Colon (tissue), 2 donors: ENCODE measurements at regions not wholly inside any gene's neighbourhood (a gene's known extent, or its start where the extent isn't known, plus 50 kb on each side); places are given as distances from the start of the nearest gene placed in this dataset.
"Not testable (repeated sequence)": the region's sequence is repeated elsewhere in the genome, so short reads cannot be mapped to it uniquely, and the experiment has no call there.

Experiments
- FAIRE-seq: peaks from 2 replicates; lab custom pipeline; 2012; peaks lifted over from hg19 to GRCh38; lab: Jason Lieb, UNC
- donor health status: control.
- donor health status: control.

DNA sequence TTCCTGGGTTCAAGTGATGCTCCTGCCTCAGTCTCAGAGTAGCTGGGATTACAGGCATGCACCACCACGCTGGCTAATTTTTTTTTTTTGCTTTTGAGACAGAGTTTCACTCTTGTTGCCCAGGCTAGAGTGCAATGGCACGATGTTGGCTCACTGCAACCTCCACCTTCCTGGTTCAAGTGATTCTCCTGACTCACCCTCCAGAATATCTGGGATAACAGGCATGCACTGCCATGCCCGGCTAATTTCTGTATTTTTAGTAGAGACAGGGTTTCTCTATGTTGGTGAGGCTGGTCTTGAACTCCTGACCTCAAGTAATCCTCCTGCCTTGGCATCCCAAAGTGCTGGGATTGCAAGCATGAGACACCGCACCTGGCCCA is 89.6 kb upstream of the KLF6 start:
- FAIRE-seq, result not testable (repeated sequence)

DNA sequence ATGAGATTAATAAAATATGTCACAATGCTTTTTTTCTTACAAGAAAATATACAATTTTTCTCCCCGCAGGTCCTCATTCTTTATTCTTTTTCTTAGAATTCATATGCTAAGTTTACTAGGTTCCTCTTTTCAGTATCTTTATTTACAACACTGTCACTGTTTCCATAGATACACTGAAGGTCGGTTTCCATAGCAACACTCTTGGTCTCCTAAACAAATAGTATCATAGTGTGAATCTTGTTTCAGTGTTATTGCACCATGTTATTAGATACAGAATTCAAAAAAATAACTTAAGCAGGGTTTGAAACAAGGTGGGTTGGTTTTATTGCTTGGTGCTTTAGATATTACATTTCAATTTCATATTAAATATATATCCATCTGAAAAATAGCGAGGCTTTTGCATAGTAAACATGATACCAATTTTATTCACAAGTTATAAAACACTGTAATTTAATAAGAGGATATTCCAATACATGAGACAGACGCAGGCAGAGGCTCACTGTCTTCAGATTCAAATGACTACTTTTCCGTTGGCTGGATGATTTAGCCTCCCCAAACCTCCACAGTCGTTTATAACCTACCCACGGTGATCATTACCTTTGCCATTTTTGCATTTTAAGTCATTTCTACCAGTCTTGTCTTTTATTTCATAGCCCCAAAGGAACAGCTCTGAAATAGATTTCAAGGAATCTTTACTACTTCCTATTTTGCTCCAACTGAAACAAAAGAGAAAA is 88.9 kb upstream of the KLF6 start:
- FAIRE-seq, result peak; percentile 65

DNA sequence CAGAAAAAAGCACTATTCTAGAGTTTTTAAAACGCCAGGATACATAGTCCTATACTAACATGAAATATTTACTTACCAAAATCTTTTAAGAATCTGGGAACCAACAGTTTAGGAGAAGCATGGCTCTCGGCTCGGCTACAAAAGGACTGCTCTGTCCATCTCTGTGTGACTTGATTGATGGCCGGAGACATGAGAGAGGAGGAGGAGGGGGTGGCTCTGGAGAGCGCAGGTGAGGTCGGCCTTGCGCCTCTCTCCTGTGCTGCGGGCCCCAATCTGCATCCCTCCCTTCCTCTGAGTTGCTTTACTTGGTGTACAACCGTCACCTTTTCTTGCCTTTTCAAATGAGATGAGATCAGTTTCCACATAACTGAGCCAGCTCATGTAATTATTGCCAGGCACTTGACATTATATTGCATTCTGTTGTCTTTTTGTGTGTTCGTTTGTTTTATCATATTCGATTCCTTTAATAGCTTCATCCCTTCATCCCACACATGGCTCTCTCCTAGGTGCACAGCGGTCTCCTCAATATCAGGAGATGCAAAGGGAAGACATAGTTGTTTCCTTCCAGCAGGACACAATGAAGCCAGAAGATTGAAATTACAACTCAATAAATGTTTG is 87.8 kb upstream of the KLF6 start:
- FAIRE-seq, result no peak

DNA sequence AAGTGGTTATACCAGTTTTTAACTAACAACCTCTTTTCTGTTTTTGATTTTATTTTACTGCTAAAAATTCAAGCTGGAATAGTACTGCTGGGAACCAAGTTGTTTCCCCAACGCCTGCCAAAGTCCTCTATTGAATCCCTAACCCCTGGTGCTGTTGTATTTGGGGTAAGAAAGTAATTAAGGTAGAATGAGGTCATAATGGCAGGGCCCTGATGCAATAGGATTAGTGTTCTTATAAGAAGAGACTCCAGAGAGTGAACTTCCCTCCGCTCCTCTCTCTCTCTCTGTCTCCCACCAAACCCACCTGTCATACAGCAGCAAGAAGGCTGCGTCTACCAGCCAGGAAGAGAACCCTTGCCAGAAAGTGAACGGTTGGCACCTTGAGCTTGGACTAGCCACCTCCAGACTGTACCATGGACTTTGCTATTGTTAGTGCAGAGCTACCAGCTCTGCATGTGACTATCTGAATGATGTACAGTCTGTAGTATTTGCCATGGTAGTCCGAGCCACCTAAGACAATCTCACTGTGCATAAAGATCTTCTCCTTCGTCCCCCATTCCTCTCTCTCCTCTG is 86.5 kb upstream of the KLF6 start:
- FAIRE-seq, result no peak

DNA sequence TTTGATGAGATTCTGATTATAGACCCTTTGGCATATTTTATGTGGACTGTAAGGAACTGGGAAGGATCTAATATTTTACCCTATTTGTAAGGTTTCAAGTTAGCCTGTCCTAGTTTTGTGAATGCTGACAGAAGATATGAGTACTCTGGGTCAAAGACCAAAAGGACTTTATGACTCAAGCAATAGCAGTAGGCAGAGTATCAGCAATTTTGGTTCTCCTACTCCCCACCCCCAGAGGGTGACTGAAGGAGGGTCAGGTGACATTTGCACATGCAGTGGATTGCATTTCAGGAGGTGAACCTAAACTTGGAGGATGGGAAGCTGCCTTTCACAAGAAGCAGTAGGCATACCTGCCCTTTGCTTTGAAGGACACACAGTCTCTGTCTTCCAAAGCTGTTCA is 84.0 kb upstream of the KLF6 start:
- no peak for FAIRE-seq

DNA sequence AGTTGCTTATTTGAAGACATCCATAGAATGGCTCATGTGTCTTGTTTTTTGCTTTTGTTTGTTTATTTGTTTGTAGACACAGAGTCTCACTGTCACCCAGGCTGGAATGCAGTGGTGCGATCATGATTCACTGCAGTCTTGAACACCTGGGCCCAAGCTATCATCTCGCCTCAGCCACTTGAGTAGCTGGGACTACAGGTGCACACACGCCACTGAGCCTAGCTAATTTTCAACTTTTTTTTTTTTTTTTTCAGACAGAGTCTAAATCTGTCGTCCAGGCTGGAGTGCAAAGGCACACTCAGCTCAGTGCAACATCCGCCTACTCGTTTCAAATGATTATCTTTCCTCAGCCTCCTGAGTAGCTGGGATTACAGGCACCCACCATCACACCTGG is 83.3 kb upstream of the KLF6 start:
- FAIRE-seq, result no peak

DNA sequence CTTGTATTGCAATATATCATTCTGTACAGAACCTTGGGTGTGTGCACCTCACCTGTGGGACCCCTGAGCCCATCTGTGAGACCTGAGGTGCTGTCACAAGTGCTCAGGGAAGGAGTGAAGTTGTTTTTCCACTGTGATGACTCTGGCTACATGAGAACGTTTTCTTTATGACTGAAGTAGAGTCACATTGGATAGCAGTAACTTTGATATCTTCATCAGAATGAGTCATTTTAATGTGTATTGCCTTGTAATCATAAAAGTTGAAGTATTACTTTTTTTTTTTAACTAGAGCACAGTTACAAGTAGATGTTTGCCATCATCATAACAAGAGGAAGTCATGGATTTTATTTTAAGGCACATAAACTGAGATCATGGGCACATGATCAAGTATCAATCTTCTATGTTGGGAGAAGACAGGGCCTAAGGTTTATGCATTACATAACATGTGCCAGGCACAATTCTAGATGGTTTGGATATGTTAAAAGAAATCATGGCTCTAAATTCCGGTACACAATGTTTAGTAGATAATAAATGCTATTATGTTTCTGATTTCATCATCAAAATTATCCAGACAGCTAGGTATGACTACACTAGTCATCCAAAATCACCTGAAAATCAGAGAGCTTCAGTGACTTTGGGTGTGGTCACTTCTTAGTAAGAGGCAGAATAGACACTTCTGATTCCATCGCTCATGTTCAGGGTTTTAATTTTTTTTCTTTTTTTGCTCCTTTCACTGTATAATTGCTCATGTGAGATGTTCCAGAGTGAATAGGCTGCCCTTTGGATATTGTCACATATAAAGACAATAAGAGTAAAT is 82.7 kb upstream of the KLF6 start:
- FAIRE-seq, result peak; percentile 72

DNA sequence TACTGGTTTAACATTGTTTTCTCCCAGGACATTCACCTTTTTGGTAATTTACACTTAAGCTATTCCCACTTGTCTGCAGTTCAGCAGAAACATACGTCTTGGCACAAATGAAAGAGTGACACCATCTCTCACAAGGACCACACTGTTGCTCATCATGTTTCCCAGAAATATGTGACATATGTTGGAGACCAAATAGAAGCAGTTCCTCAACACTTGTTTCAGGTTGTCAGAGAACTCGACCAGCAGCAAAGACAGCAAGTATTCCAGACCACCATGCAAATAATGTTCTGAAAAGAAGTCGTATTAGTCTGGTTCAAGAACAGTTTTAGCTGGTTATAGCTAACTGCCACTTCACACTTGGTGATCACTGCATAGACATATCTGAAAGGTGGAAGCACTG is 81.3 kb upstream of the KLF6 start:
- no peak for FAIRE-seq

DNA sequence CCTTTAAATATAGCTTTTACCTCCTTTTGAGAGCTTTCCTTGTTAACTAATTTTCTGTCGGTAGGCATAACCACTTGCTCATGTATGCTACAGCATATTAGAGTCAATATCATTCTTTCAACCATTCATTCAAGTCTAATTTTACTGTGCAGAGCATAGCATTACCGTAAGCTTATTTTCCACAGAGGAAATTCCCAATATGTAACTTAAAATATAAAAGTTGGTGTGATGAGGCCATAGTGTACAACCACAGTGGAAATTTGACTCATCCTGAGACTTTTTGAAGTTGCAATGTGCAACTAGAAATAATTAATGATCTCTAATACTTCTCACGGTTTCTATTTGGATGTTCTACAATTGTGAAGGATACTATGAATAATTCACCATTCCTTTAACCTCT is 80.6 kb upstream of the KLF6 start:
- no peak for FAIRE-seq

DNA sequence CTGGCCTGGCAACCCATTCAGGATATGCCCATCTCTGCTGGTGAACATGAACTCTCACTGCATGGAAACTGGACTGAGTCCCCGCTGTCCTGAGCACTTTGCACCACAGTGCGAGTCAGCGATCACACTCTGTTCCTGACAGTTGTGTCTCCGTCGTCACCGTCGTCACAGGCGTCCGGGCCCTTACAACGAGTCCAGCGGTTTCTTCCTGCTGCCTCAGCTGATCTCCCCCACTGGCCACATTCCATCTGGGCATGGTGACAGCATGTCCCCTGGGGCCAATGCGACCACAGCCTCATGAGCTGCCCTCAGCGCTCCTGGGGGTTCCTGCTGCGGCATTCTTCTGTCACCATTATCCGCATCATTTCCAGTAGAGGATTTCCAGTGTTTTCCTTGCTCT is 76.8 kb upstream of the KLF6 start:
- no peak for FAIRE-seq

DNA sequence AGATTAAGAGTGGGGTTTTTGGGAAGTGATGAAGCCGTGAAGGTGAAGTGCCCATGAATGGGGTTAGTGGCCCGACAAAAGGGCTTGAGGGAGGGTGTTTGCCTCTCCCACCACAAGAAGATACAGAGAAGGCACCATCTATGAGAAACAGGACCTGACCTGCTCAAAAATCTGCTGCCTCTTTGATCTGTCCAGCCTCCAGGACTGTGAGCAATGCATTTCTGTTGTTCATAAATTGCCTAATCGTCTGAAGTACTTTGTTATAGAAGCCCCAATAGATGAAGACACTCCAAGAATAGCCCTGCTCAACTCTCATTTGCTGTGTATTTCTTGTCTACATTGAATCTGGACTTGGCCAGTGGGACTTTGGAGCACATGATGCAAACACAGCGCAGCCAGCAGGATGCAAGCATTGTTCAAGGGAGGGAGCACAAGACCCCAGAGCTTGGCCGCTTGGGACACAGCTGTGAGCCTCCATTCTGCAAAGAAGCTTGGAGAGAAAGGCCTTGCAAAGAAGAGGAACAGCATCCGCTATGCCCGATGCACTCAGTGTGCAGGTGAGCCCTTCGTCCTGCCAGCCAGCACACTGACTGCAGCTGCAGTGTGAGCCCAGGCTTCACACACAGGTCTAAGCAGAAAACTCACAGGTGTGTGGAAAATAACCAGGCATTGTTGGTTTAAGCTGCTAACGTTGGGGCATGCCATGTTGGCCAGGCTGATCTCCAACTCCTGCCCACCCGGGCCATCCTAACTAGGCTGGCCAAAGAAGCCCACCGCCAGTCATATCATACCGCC is 73.2 kb upstream of the KLF6 start:
- no peak for FAIRE-seq

DNA sequence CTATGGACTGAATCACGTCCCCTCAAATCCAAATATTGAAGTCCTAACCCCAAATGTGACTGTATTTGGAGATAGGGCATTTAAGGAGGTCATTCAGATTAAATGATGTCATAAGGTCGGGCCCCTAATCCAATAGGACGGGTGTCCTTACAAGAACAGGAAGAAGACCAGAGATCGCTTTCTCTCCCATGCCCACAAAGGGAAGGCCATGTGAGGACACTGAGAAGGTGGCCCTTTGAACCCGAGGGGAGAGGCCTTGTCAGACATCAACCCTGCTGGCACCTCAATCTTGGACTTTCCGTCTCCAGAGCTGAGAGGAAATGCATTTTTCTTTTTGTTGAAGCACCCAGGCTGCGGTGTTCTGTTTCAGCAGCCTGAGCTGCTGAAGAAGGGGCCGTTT is 72.3 kb upstream of the KLF6 start:
- no peak for FAIRE-seq

DNA sequence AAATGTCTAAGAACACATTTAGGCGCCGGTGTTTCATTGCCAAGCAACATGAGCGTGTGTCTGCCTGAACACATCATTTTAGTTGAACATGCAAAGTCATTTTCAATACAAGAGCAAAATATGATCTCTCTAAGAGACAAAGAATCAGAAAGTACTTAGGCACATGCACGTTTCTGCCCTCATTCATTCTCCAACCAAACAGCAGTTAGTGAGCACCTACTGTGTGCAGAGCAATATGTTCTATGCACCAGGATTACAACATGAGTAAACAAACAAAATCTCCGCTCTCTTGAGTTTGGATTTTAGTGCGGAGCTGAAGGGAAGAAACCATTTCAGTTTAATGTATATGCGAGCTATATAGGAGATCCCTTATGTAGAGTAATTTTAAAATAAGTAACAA is 71.6 kb upstream of the KLF6 start:
- FAIRE-seq, result no peak

DNA sequence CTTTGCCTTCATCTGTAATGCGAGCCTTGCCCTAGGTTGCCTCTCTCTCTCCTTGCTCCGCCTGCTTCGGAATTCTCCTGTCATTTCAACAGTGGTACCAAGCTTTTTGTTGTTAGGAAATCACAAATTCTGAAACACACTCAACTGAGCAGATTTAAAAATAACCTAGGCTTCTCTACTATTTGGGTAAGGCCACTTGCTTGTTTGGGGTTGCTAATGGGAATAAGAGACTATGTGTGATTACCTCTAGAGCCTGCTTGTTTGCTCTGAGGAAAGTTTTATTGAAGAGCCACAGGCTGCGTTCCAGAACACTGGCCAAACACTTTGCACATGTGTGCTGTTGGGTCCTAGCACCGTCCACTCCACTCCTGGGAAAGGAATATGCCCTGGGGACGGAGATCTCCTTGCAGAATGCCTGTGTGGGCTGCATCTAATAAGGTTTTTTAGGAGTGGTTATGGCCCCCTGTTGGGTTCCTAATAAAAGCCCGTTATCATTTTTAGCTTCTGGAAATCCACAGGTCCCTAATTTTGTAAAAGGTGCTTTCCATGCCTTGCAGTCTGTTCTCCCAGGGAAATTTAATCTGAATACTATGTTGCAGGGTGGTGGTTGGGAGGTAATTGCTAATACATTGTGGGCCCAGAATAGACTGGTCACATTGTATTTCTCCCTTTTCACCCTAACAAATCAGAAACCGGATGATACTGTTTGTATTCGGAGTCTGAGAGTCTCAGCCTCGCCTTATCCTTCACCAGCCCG is 68.7 kb upstream of the KLF6 start:
- no peak for FAIRE-seq

DNA sequence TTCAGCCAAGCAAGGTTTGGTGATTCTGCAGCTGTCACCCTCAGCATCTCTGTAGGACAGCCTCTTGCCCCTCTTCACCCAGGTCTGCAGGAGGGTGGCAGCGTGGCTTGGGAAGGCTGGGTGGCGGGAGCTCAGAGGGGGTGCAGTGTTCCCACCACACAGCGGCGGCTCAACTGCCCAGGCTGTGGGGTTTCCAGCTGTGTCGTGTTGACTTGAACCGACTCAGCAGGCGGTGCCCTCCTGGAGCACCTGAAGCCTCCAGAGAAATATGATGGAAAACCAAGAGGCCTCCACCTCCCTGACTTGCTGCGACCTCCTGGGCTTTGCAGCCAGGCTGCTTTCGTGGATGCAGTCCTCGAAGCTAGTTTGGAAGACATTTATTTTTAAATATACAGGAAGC is 68.0 kb upstream of the KLF6 start:
- no peak for FAIRE-seq

DNA sequence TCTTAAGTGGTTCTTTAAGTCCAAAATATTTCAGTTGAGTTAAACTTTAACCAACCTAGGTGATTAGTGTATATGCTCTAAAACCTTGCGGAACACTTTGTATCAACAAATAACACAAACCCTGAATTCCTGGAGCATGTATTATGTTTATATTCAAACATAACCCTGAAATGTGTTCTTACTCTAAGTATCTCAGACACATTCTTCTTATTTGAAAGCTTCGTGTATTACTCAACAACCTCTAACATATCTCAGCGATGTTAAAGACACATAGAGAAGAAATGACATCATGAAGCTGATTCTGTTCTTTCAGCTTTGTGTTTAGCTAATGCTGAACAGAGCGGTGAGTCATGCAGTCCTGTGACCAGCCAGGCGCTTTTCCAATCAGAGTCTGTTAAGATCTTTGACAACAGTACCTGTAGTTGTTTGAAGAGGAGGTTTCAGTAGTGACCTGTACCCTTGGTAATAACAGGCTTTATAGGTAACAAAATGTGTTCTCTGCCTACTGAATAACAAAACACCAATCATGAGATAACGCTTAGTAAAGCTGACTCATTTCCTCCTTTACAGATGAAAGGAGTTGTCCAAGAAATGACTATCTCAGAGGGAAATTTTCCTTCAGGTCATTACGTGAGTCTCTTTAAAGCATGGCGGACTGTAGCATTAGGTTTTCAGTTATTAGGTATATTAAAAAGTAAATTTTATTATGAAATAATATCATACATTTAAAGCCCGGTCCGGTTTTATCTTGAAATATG is 67.3 kb upstream of the KLF6 start:
- FAIRE-seq, result peak; percentile 93

DNA sequence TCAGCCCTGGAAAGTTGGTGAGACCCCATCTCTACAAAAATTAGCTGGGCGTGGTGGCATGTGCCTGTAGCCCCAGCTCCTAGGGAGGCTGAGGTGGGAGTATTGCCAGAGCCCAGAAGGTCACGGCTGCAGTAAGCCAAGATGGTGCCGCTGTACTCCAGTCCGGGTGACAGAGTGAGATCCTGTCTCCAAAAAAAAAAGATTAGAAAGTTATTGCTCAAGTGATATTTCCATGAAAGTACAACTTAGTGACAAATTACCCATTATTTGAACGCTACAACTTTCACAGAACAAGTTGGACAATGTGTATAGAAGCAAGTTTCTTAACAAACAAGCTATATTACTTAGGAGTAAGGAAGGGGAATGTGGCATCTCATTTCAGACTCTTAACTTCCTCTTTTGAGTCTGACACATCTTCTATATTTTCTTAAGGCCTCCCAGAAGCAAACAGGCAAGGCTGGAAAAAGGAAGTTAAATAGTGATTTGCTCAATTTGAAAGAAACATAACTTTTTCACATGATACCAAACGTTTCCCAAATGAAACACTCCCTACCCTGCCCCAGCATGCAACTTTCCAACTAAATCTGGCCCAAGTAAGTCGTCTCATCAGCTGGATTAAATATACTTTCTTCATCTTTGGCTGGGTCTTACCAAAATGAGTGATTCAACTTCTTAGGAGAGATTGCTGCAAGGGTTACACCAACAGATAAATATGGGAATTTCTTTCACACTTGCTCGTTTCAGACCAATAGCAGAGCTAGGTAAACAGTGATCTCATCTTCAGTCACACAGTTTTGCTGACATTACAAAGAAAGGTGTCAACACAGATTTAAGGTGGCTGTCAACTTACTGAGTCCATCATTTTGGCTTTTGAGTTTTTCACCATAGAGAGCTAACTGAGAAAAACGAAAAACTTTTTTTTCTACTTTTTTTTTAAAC is 66.3 kb upstream of the KLF6 start:
- FAIRE-seq, result peak; percentile 10

DNA sequence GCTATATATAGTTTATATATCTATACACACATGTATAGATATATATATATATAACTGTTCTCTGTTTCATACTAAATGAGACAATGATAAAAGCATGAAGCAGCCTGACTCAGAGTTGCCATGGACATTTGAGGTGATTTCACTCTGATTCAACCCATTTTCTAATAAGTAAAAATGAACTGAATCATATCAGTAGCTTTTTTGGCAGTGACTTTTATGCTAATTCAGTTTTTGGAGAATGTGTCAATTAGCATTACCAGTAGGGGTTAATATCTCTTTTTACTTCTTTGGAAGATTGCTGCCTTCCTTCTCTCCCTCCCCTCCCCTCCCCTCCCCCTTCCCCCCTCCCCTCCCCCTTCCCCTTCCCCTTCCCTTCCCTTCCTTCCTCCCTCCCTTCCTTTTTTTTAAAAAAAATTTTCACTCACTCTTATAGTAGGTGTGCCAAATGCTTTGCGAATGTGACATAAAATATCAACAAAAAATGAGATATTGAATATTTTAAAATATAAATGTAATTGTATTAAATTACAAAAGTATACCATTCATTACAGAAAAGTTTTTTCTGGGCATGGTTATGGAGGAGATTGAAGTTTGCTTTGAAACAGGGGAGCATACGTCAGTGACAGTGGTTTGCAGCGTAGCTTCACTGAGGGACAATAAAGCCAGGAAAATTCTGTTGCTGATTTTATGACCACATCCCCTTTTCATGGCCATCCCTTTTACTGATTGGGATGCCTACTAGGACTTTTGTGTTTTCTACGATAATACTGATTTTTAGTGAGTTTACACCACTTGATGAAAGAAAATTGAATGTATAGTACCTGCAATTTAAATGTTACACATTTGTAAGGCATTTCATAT is 64.0 kb upstream of the KLF6 start:
- FAIRE-seq, result no peak
